ENCODE measurements at regions not wholly inside any gene's neighbourhood (a gene's known extent, or its start where the extent isn't known, plus 50 kb on each side); places are given as distances from the start of the nearest gene placed in this dataset.

DNA sequence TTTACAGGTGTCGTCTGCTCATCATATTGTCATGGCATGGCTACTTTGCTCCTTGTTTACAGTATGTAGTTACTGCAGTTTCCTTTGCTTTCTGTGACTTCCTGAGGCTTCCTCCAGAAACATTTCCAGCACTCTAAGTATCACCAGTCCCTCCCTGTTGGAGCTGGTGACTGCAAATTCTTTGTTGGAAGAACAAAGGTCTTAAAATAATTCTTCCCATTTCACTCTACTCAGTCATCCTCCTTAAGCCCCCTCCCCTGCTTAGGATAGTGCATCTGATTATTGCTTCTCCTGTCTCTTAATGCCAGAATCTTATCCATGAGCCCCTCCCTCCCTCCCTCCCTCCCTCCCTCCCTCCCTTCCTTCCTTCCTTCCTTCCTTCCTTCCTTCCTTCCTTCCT is 72.0 kb downstream of the C3orf38 start:
- Histone ChIP-seq H4K20me1 (ENCODE audit: insufficient read depth) (no peaks in the 10 kb centered on the region), H3K27me3 (ENCODE audit: insufficient read depth, low read depth) (no peaks in the 10 kb centered on the region), H3K79me2 (ENCODE audit: insufficient read depth, low read depth) (no peaks in the 10 kb centered on the region), H3K9ac (no peak overlapping the region), H3K4me2 (no peak overlapping the region), H3K4me1 (ENCODE audit: low read depth, poor library complexity, severe bottlenecking) (no peaks in the 10 kb centered on the region), H3K4me3 (IDR thresholded peaks at IDR 0.05; ENCODE audit: insufficient read depth, low read depth, low read length) (no peak overlapping the region), H3K36me3 (ENCODE audit: insufficient read depth) (no peaks in the 10 kb centered on the region), H2AFZ (ENCODE audit: low read depth) (no peak overlapping the region), H3K27ac (no peak overlapping the region)
- TF ChIP-seq, protein P1, sequence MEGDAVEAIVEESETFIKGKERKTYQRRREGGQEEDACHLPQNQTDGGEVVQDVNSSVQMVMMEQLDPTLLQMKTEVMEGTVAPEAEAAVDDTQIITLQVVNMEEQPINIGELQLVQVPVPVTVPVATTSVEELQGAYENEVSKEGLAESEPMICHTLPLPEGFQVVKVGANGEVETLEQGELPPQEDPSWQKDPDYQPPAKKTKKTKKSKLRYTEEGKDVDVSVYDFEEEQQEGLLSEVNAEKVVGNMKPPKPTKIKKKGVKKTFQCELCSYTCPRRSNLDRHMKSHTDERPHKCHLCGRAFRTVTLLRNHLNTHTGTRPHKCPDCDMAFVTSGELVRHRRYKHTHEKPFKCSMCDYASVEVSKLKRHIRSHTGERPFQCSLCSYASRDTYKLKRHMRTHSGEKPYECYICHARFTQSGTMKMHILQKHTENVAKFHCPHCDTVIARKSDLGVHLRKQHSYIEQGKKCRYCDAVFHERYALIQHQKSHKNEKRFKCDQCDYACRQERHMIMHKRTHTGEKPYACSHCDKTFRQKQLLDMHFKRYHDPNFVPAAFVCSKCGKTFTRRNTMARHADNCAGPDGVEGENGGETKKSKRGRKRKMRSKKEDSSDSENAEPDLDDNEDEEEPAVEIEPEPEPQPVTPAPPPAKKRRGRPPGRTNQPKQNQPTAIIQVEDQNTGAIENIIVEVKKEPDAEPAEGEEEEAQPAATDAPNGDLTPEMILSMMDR (conservative IDR thresholded peaks at IDR 0.05; ENCODE audit: low read depth, low read length): no peak

DNA sequence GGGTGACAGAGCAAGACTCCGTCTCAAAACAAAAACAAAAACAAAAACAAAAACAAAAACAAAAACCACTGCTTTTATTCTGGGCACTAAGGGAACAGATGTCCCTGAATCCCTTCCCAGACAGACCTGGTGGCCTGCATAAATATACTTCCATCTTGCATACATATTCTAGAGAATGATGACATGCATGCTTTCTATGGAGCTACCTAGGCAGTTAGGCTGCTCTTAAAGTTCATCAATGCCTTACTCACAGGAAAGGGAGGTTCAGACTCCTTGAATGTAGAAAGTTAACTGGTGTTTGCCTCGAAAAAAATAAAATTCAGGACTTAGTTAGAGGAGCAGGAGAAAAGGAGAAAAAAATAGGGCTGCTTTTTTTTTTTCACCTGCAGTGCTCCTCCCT is 72.6 kb downstream of the C3orf38 start:
- Histone ChIP-seq H3K27me3 (ENCODE audit: insufficient read depth, low read depth) (no peaks in the 10 kb centered on the region), H3K4me3 (IDR thresholded peaks at IDR 0.05; ENCODE audit: insufficient read depth, low read depth, low read length) (no peak overlapping the region), H3K9ac (no peak overlapping the region), H4K20me1 (ENCODE audit: insufficient read depth) (no peaks in the 10 kb centered on the region), H3K27ac (no peak overlapping the region), H2AFZ (ENCODE audit: low read depth) (no peak overlapping the region), H3K4me2 (no peak overlapping the region), H3K36me3 (ENCODE audit: insufficient read depth) (no peaks in the 10 kb centered on the region), H3K4me1 (ENCODE audit: low read depth, poor library complexity, severe bottlenecking) (no peaks in the 10 kb centered on the region), H3K79me2 (ENCODE audit: insufficient read depth, low read depth) (no peaks in the 10 kb centered on the region)
- TF ChIP-seq, protein P1 (conservative IDR thresholded peaks at IDR 0.05; ENCODE audit: low read depth, low read length): no peak

DNA sequence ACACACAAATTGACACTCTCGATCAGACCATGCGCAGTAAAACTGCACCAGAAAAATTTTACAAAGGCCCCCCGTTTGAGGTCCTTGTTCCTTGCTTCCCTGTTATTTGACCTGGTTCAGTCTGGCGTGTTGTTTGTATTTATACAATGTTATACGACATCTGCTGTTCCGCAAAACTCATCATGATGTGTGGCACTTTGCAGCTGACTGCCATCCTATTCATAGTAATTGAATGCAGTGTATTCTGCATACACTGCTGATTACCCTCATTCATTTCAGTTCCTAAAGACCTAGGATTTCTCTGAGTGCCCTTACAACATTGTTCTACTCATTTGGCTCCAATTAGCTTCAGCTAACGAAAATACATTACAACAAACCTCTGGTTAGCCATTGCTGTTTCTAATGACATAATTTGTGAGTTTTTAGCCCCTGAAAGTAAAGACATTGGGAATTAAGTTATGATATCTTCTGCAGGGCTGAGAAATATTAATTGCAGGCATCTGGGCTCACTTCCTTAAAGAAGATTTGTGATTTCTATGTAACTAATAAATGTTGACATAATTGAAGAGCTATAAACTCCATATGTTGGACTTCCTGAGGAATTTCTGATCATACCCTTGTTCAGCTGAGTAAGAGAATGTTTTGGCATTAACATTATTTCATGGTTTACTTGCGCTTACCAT is 75.7 kb downstream of the C3orf38 start:
- Histone ChIP-seq H3K4me3 (IDR thresholded peaks at IDR 0.05; ENCODE audit: insufficient read depth, low read depth, low read length) (no peak overlapping the region), H3K36me3 (ENCODE audit: insufficient read depth) (no peaks in the 10 kb centered on the region), H3K4me2 (no peak overlapping the region), H3K27ac (no peak overlapping the region), H3K27me3 (ENCODE audit: insufficient read depth, low read depth) (no peaks in the 10 kb centered on the region), H2AFZ (ENCODE audit: low read depth) (no peak overlapping the region), H4K20me1 (ENCODE audit: insufficient read depth) (no peaks in the 10 kb centered on the region), H3K4me1 (ENCODE audit: low read depth, poor library complexity, severe bottlenecking) (no peaks in the 10 kb centered on the region), H3K9ac (no peak overlapping the region), H3K79me2 (ENCODE audit: insufficient read depth, low read depth) (no peaks in the 10 kb centered on the region)
- TF ChIP-seq, protein P1 (conservative IDR thresholded peaks at IDR 0.05; ENCODE audit: low read depth, low read length): no peak

DNA sequence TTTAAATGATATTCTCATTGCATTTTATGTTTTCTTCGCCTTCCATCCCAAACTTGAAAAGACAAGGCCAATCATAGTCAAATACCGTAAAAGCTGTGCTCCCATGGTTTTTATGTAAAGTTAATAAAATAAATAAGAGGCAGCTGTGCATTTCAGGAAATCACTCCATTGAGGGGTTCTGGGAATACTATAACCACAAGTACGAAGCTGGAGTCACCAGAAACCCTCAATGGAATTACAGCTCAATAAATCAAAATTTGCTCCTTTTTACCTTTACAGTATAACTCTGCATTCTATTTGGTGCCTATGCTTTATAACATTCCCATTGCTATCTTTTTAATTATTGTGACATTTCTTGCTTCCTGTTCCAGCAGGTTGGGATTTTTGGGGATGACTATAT is 77.2 kb downstream of the C3orf38 start:
- TF ChIP-seq, protein P1 (conservative IDR thresholded peaks at IDR 0.05; ENCODE audit: low read depth, low read length): no peak
- H3K9ac ChIP-seq: no peak overlapping the region
- no peaks in the 10 kb centered on the region for H3K79me2 ChIP-seq (ENCODE audit: insufficient read depth, low read depth)
- no peaks in the 10 kb centered on the region for H3K4me1 ChIP-seq (ENCODE audit: low read depth, poor library complexity, severe bottlenecking)
- no peaks in the 10 kb centered on the region for H3K27me3 ChIP-seq (ENCODE audit: insufficient read depth, low read depth)
- H3K4me2 ChIP-seq: no peak overlapping the region
- no peak overlapping the region for H3K27ac ChIP-seq
- H3K36me3 ChIP-seq (ENCODE audit: insufficient read depth): no peaks in the 10 kb centered on the region
- H4K20me1 ChIP-seq (ENCODE audit: insufficient read depth): no peaks in the 10 kb centered on the region
- H2AFZ ChIP-seq (ENCODE audit: low read depth): no peak overlapping the region
- no peak overlapping the region for H3K4me3 ChIP-seq (IDR thresholded peaks at IDR 0.05; ENCODE audit: insufficient read depth, low read depth, low read length)

Measured in KMS-11 (cell line).